Aorta (tissue), 5 donors: ENCODE measurements at regions not wholly inside any gene's neighbourhood (a gene's known extent, or its start where the extent isn't known, plus 50 kb on each side); places are given as distances from the start of the nearest gene placed in this dataset.
"Not testable (repeated sequence)": the region's sequence is repeated elsewhere in the genome, so short reads cannot be mapped to it uniquely, and the experiment has no call there.

ENCODE experiments used
- ATAC-seq: fragments of 200-7000 bp; cut with Tn5 transposase; one replicate; pipeline ENCODE4 v1.9.1; 2022; ENCODE audit warnings: moderate library complexity; ENCODE audit not compliant: low FRiP score
- DNase-seq, 2 donors: peaks; one replicate each; pipeline ENCODE4 v3.0.0-alpha.2; 2020
- H3K27ac ChIP-seq, 2 donors: one replicate each; pipeline ENCODE4 v1.5.1; 2013; ENCODE audit warnings: low read length in 2 of 2, mild to moderate bottlenecking in 2 of 2, moderate library complexity in 2 of 2, control low read depth in 1 of 2, inconsistent platforms in 1 of 2, low read depth in 1 of 2
- H3K27me3 ChIP-seq, 2 donors: one replicate each; pipeline ENCODE4 v1.6.1; 2013; ENCODE audit warnings: control low read depth in 1 of 2, low read length in 1 of 2, mild to moderate bottlenecking in 1 of 2, moderate library complexity in 1 of 2; ENCODE audit not compliant: insufficient read depth in 2 of 2, control insufficient read depth in 1 of 2
- H3K36me3 ChIP-seq, 2 donors: one replicate each; pipeline ENCODE4 v1.6.1; 2013; ENCODE audit warnings: control low read depth in 1 of 2, low read length in 1 of 2, mild to moderate bottlenecking in 1 of 2; ENCODE audit not compliant: insufficient read depth in 2 of 2, control insufficient read depth in 1 of 2
- H3K4me1 ChIP-seq, 2 donors: one replicate each; pipeline ENCODE4 v1.6.1; 2013; ENCODE audit warnings: low read length in 2 of 2, control low read depth in 1 of 2, mild to moderate bottlenecking in 1 of 2, moderate library complexity in 1 of 2; ENCODE audit not compliant: insufficient read depth in 2 of 2, control insufficient read depth in 1 of 2
- H3K4me3 ChIP-seq, 2 donors: one replicate each; pipeline ENCODE4 v1.5.1; 2013; ENCODE audit warnings: low read length in 2 of 2, control low read depth in 1 of 2, mild to moderate bottlenecking in 1 of 2
- H3K9me3 ChIP-seq: one replicate; pipeline ENCODE4 v1.6.1; 2013; ENCODE audit warnings: mild to moderate bottlenecking, low read length; ENCODE audit not compliant: control insufficient read depth
- WGBS, 2 donors: extraction: QIAGEN DNeasy Blood & Tissue Kit; methylation state at CpG; one replicate each; pipeline ENCODE4 v1.1.7; 2013; 5-methylcytosine and 5-hydroxymethylcytosine counted together
- intact Hi-C, 2 donors: fragments of 100-400 bp; cut with DNase I; formaldehyde crosslinking; loops; one replicate each; pipeline versions ENCODE4 v1.14.2 to v1.15.0; 2022
- donor health status: healthy with polysubstance abuse.
- donor health status: Bipolar disorder and iron deficiency.
- donor health status: DM: no; HTN: no; CAD: no.
- donor health status: DM: no; HTN: no; CAD: no.
- donor health status: DM: yes; HTN: yes; CAD: no.

DNA sequence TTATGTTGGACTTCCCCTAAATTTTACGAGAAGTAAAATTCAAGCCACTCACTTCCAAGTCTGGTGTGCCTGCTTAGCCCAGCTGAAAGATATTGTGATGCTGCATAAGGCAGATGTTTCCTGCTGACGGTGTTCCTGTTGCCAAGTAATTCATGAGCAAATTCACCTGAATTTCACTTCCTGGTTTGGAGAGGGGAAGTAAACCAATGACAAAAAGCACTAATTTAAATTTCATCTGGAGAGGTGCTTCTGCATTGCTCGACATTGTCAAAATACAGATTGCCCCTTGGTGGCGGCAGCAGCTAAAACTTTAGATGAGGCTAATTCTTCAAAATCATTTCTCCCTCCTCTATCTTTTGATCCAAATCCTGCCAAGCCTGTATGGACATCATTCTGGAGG is 281.1 kb downstream of the AACS start:
- Histone ChIP-seq H3K4me1 (no peaks in the 10 kb centered on the region), H3K36me3 (no peaks in the 10 kb centered on the region), H3K27ac (no peak overlapping the region), H3K4me3 (no peak overlapping the region), H3K9me3 (no peaks in the 10 kb centered on the region), H3K27me3 (no peaks in the 10 kb centered on the region)
- WGBS, 2 donors: 65 to 73% methylated on average over 4 of the region's 4 CpGs
- DNase-seq: no peak
- intact Hi-C loops: no loop called here
- ATAC-seq: no peak

DNA sequence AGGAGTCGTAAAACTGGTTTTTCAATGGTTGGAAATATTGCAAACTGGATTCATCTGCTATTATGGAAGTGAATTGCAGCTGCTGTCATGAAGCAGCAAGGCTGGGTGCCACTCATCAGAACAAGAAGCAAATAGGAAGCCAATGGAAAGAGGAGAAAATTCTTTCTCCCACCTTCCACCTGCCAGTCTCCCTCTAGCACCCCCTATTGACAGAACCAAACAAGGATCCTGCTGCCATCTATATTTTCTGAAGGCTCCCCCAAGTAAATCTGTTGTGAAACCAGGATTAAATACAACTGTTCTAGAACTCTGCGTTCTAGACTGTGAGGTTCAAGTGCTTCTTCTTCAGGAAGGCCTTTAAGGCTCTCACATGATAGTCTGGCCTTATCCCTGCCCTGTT is 286.6 kb downstream of the AACS start:
- Histone ChIP-seq H3K9me3 (no peaks in the 10 kb centered on the region), H3K27ac (no peak overlapping the region), H3K27me3 (no peaks in the 10 kb centered on the region), H3K4me3 (no peak overlapping the region), H3K36me3 (peaks cover 0 to 3% of the 10 kb centered on the region in 2 donors), H3K4me1 (no peaks in the 10 kb centered on the region)
- no peak for DNase-seq
- 91 to 96% methylated on average over 2 of the region's 2 CpGs for WGBS, 2 donors
- intact Hi-C loops: no loop called here
- ATAC-seq: no peak

DNA sequence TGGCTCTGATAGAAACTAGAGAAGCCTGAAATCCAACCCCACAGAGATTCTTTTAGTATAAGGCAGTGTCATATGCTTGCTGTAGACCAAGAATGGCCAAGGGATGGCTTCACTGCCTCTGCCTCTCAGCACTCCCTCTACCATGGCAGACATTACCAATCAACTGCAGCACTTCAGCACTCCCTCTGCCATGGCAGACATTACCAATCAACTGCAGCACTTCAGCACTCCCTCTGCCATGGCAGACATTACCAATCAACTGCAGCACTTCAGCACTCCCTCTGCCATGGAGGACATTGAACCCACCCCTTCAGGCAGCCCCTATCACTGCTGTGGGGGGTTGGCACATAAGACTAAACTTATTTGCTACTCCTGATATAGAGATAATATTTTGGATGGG is 287.8 kb downstream of the AACS start:
- DNase-seq, H3K9me3 ChIP-seq: not testable (repeated sequence)

DNA sequence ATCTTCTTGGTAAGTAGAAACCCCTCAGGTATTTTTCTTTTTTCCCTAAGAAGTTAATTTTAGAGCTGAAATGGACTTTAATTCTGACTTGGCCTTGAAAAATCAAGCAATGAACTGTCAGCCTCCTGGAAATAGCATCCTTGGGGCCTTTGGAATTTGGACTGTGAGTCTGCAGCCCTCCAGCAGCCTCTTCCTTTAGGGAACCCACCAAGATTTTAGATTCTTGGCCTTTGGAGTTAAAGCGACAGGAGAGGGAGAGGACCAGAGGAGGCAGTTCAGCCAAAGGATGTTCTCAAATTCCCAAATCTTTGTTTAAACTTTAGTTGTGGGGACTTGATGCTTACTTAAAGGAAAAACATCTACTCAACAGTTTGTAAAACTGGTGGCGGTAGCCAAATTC is 288.6 kb downstream of the AACS start:
- no peaks in the 10 kb centered on the region for H3K27me3 ChIP-seq
- ATAC-seq: no peak
- intact Hi-C loops: no loop called here
- peaks cover 2% of the 10 kb centered on the region for H3K9me3 ChIP-seq
- no peaks in the 10 kb centered on the region for H3K4me1 ChIP-seq
- H3K4me3 ChIP-seq: no peak overlapping the region
- peaks cover 0 to 3% of the 10 kb centered on the region in 2 donors for H3K36me3 ChIP-seq
- no peak overlapping the region for H3K27ac ChIP-seq
- no peak for DNase-seq
- 86 to 97% methylated on average over 2 of the region's 2 CpGs for WGBS, 2 donors

More for the DNA sequence above, 287.8 kb downstream of the AACS start:
- H3K27ac ChIP-seq, H3K4me3 ChIP-seq, H3K36me3 ChIP-seq, ATAC-seq, H3K4me1 ChIP-seq, intact Hi-C loops, H3K27me3 ChIP-seq: not testable (repeated sequence)

DNA sequence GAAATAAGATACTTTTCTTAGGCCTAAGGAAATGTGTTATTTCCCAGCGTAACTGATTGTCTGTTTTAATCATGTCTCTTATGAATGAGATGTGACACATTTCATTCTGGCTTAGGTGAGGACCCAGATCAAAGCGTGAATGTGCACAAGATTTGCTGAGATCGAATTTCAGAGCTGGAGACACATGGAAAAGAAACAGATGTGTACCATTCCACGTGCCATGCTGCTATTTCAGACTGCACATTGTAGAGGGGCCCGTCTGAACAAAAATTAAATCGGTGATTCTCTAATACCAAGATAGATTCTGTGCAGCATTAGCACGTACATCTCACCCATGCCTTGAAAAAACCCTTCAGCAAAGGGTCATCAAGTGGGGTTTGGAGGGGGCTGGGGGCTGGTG is 290.4 kb downstream of the AACS start:
- 69% methylated on average over 7 of the region's 7 CpGs for WGBS, 2 donors
- Histone ChIP-seq H3K27ac (no peak overlapping the region), H3K9me3 (peaks cover 2% of the 10 kb centered on the region), H3K27me3 (no peaks in the 10 kb centered on the region), H3K4me3 (no peak overlapping the region), H3K4me1 (no peaks in the 10 kb centered on the region), H3K36me3 (peaks cover 0 to 3% of the 10 kb centered on the region in 2 donors)
- ATAC-seq: no peak
- no peak for DNase-seq
- intact Hi-C loops: no loop called here

DNA sequence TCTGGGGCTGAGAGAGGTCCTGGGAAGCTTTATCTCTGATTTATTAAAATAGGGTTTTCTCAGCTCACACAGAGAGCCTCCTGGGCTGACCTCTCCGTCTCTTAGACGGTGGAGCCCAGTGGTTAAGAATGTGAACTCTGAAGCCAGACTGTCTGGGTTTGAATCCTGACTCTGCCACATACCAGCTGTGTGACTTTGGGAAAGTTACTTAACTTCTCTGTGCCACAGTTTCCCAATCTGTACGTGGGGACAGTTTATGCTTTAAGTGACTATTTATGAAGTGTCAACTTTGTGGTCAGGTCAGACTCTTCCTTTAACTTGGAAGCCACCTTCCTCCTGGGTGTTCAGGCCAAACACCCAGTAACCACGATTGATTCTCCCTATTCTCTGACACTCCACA is 290.9 kb downstream of the AACS start:
- intact Hi-C loops: no loop called here
- ATAC-seq: no peak
- WGBS, 2 donors: 70 to 77% methylated on average over 4 of the region's 4 CpGs

DNA sequence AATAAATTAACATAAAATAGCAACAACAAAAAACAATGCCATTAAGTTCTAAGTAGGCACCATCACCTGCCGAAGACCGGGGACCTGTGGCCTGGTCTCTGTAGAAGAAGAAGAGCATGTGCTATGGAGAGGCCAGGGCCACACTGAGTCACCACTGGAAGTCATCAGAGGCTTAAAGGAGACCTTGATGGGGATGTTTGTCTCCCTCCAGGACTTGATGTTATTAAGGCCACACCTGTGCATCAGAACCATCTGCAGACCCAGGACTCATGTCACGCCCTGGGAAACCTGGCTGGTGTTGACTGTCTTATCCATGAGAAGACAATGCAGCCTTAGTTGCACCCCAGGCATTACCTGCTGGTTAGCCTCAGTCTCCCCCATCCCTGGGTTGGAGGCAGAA is 292.3 kb downstream of the AACS start:
- intact Hi-C loops: no loop called here
- Histone ChIP-seq H3K27me3 (no peaks in the 10 kb centered on the region), H3K9me3 (peaks cover 2% of the 10 kb centered on the region), H3K4me3 (no peak overlapping the region), H3K36me3 (peaks cover 0 to 1% of the 10 kb centered on the region in 2 donors), H3K27ac (no peak overlapping the region), H3K4me1 (no peaks in the 10 kb centered on the region)
- DNase-seq (no peak), ATAC-seq (no peak)
- 95 to 99% methylated on average over 3 of the region's 3 CpGs for WGBS, 2 donors

More for the DNA sequence above, 290.9 kb downstream of the AACS start:
- Histone ChIP-seq H3K36me3 (peaks cover 0 to 3% of the 10 kb centered on the region in 2 donors), H3K4me3 (no peak overlapping the region), H3K9me3 (peaks cover 2% of the 10 kb centered on the region), H3K27me3 (no peaks in the 10 kb centered on the region), H3K27ac (no peak overlapping the region), H3K4me1 (no peaks in the 10 kb centered on the region)
- no peak for DNase-seq

DNA sequence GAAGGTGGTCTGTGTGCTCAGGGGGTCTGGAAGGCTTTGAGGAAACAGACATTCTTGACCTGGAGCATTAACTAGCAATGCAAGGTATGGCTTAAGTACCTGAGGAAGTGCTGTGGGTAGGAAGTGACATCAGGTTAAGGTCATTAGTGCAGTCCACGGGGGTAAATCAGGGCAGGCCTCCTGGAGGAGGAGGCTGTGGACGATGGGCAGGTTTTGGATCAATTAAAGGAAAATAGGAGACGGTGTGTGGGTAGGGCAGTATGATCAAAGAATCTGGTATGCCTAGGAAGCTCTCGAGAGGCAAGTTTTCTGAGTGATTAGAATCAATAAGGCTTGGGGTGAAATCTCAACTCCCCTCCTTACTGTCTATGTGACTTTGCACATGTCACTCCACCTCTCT is 295.3 kb downstream of the AACS start:
- Histone ChIP-seq H3K4me3 (no peak overlapping the region), H3K9me3 (peaks cover 2% of the 10 kb centered on the region), H3K4me1 (no peaks in the 10 kb centered on the region), H3K36me3 (no peaks in the 10 kb centered on the region), H3K27me3 (no peaks in the 10 kb centered on the region), H3K27ac (no peak overlapping the region)
- no peak for ATAC-seq
- WGBS, 2 donors: 76 to 79% methylated on average over 4 of the region's 4 CpGs
- intact Hi-C loops: no loop called here
- no peak for DNase-seq

DNA sequence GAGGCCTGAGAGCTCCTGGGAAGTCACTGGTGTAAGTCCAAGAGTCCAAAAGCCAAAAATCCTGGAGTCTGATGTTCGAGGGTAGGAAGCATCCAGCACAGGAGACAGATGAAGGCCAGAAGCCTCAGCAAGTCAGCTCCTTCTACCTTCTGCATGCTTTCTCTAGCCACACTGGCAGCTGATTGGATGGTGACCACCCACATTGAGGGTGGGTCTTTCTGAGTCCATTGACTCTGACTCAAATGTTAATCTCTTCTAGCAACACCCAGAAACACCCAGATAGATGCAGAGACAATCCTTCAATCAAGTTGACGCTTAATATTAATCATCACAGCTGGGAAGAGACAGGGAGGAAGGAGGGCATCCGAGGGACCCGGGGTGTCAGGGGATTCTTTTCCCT is 305.8 kb downstream of the AACS start:
- H3K27ac ChIP-seq: no peak overlapping the region
- intact Hi-C loops: no loop called here

More for the DNA sequence above, 305.8 kb downstream of the AACS start:
- Histone ChIP-seq H3K9me3 (peaks cover 1% of the 10 kb centered on the region), H3K36me3 (no peaks in the 10 kb centered on the region), H3K4me3 (no peak overlapping the region), H3K4me1 (no peaks in the 10 kb centered on the region), H3K27me3 (no peaks in the 10 kb centered on the region)
- DNase-seq: no peak
- ATAC-seq: no peak
- 64% methylated on average over 4 of the region's 4 CpGs for WGBS, 2 donors
